Mucosa of descending colon (tissue), 3 donors: ENCODE measurements at regions not wholly inside any gene's neighbourhood (a gene's known extent, or its start where the extent isn't known, plus 50 kb on each side); places are given as distances from the start of the nearest gene placed in this dataset.
"Not testable (repeated sequence)": the region's sequence is repeated elsewhere in the genome, so short reads cannot be mapped to it uniquely, and the experiment has no call there.

ENCODE experiments used
- ATAC-seq: fragments of 200-7000 bp; cut with Tn5 transposase; one replicate; pipeline ENCODE4 v1.9.1; 2020; ENCODE audit warnings: mild to moderate bottlenecking, moderate library complexity
- DNase-seq, 3 donors: peaks; one replicate each; pipeline ENCODE4 v3.0.0-alpha.2; 2020
- H3K36me3 ChIP-seq: fragments of 200-600 bp; one replicate; pipeline ENCODE4 v1.8.0; 2021; ENCODE audit warnings: low read depth, mild to moderate bottlenecking
- H3K4me1 ChIP-seq: fragments of 200-600 bp; one replicate; pipeline ENCODE4 v1.8.0; 2021; ENCODE audit warnings: low read depth, mild to moderate bottlenecking
- H3K4me3 ChIP-seq: fragments of 200-600 bp; one replicate; pipeline ENCODE4 v1.8.0; 2021; ENCODE audit warnings: mild to moderate bottlenecking
- H3K9me3 ChIP-seq: fragments of 200-600 bp; one replicate; pipeline ENCODE4 v1.8.0; 2021; ENCODE audit warnings: mild to moderate bottlenecking
- CTCF ChIP-seq: fragments of 200-600 bp; IDR thresholded peaks from one replicate; pipeline ENCODE4 v1.8.0; 2022; ENCODE audit warnings: antibody characterized with exemption, mild to moderate bottlenecking
- intact Hi-C, 2 donors: fragments of 100-400 bp; cut with DNase I in 1 of 2; cut with micrococcal nuclease in 1 of 2; formaldehyde crosslinking; loops; one replicate each; pipeline versions ENCODE4 v1.11.0 to v1.11.1; 2022; cut with DNase I, micrococcal nuclease
- donor health status: DM: no; HTN: no; CAD: no; lungs with moderate emphysema.
- donor health status: DM: no; HTN: no; CAD: no.
- donor health status: DM: no; HTN: yes; CAD: no.

GRCh38 chr10:31134311-31134952, 102.8 kb upstream of the ZNF438 start:
- Histone ChIP-seq H3K4me3 (no peak overlapping the region), H3K4me1 (peaks cover 7% of the 10 kb centered on the region), H3K36me3 (no peaks in the 10 kb centered on the region), H3K9me3 (no peaks in the 10 kb centered on the region)
- DNase-seq (peak in 1 of 3 donors; percentile 58), ATAC-seq (peak; percentile 19)
- no peak for TF ChIP-seq CTCF
- intact Hi-C loops: no loop called here

GRCh38 chr10:31135171-31135570, 103.5 kb upstream of the ZNF438 start:
- DNase-seq: no peak
- intact Hi-C loops: no loop called here

GRCh38 chr10:31135791-31136190, 104.1 kb upstream of the ZNF438 start:
- DNase-seq, intact Hi-C loops, ATAC-seq, H3K9me3 ChIP-seq, H3K36me3 ChIP-seq, H3K4me1 ChIP-seq, H3K4me3 ChIP-seq: not testable (repeated sequence)

More at GRCh38 chr10:31135171-31135570, 103.5 kb upstream of the ZNF438 start:
- no peak for ATAC-seq
- Histone ChIP-seq H3K36me3 (no peaks in the 10 kb centered on the region), H3K4me3 (no peak overlapping the region), H3K4me1 (peaks cover 7% of the 10 kb centered on the region), H3K9me3 (no peaks in the 10 kb centered on the region)
- no peak for TF ChIP-seq CTCF

- Histone ChIP-seq H3K36me3 (no peaks in the 10 kb centered on the region), H3K9me3 (no peaks in the 10 kb centered on the region), H3K4me1 (peaks cover 7% of the 10 kb centered on the region), H3K4me3 (no peak overlapping the region)
- no peak for TF ChIP-seq CTCF
- DNase-seq (no peak), ATAC-seq (no peak)
- intact Hi-C loops: no loop called here
These were observed 104.7 kb upstream of the ZNF438 start for GRCh38 chr10:31136386-31136785.

GRCh38 chr10:31136930-31137885, 105.5 kb upstream of the ZNF438 start:
- H3K4me3 ChIP-seq: no peak overlapping the region
- peaks cover 7% of the 10 kb centered on the region for H3K4me1 ChIP-seq
- H3K9me3 ChIP-seq: no peaks in the 10 kb centered on the region
- no peak for ATAC-seq
- no peaks in the 10 kb centered on the region for H3K36me3 ChIP-seq
- intact Hi-C loops: no loop called here
- no peak for TF ChIP-seq CTCF
- no peak for DNase-seq

- no peak for ATAC-seq
These were observed 106.4 kb upstream of the ZNF438 start for GRCh38 chr10:31138026-31138553.

More at GRCh38 chr10:31138026-31138553, 106.4 kb upstream of the ZNF438 start:
- Histone ChIP-seq H3K9me3 (no peaks in the 10 kb centered on the region), H3K36me3 (no peaks in the 10 kb centered on the region), H3K4me3 (no peak overlapping the region), H3K4me1 (peaks cover 7% of the 10 kb centered on the region)
- DNase-seq: no peak
- intact Hi-C loops: no loop called here
- TF ChIP-seq CTCF: no peak
